GM12891 (cell line): ENCODE measurements at regions not wholly inside any gene's neighbourhood (a gene's known extent, or its start where the extent isn't known, plus 50 kb on each side); places are given as distances from the start of the nearest gene placed in this dataset.
"Not testable (repeated sequence)": the region's sequence is repeated elsewhere in the genome, so short reads cannot be mapped to it uniquely, and the experiment has no call there.

Experiments used
- DNase-seq: peaks from one replicate; pipeline ENCODE4 v3.0.0; 2011; ENCODE audit warnings: low spot score; ENCODE audit not compliant: insufficient read length
- FAIRE-seq: peaks from 2 replicates; lab custom pipeline; 2011; peaks lifted over from hg19 to GRCh38; lab: Jason Lieb, UNC
- PAX5 ChIP-seq: IDR thresholded peaks from 2 replicates; pipeline ENCODE4 v1.6.1; 2011; ENCODE audit warnings: low read length, moderate library complexity, mild to moderate bottlenecking; ENCODE audit not compliant: insufficient read depth, severe bottlenecking
- POLR2A ChIP-seq: IDR thresholded peaks from 2 replicates; pipeline ENCODE4 v1.6.1; 2011; ENCODE audit warnings: low read depth, low read length, control low read depth
- POLR2AphosphoS5 ChIP-seq: IDR thresholded peaks from 2 replicates; pipeline ENCODE4 v1.6.1; 2011; ENCODE audit warnings: low read depth, low read length, control low read depth
- POU2F2 ChIP-seq: IDR thresholded peaks from 2 replicates; pipeline ENCODE4 v1.6.1; 2011; ENCODE audit warnings: low read depth, mild to moderate bottlenecking, control low read depth, low read length, moderate library complexity
- SPI1 ChIP-seq: IDR thresholded peaks from 2 replicates; pipeline ENCODE4 v1.6.1; 2011; ENCODE audit warnings: low read depth, low read length, control low read depth
- TAF1 ChIP-seq: IDR thresholded peaks from 2 replicates; pipeline ENCODE4 v1.6.1; 2011; ENCODE audit warnings: low read depth, low read length, control low read depth

- TF ChIP-seq TAF1 (no peak), POLR2A (no peak), SPI1 (no peak), POLR2AphosphoS5 (no peak), PAX5 (no peak), POU2F2 (no peak)
- no peak for DNase-seq
- no peak for FAIRE-seq
Observed at GRCh38 chr18:52219102-52219501, 120.9 kb upstream of the DCC start.

GRCh38 chr18:52220062-52220591 is 119.9 kb upstream of the DCC start:
- no peak for TF ChIP-seq TAF1
- peak; percentile 12; the same call in 1 of the 2 replicates for TF ChIP-seq SPI1
- TF ChIP-seq POLR2A: no peak
- no peak for DNase-seq
- no peak for FAIRE-seq

GRCh38 chr18:52222211-52222610 is 117.8 kb upstream of the DCC start:
- TF ChIP-seq TAF1: no peak
- no peak for TF ChIP-seq PAX5
- DNase-seq: no peak
- FAIRE-seq: no peak

GRCh38 chr18:52227536-52227935 is 112.5 kb upstream of the DCC start:
- FAIRE-seq (no peak), DNase-seq (no peak)
- no peak for TF ChIP-seq POLR2A
- no peak for TF ChIP-seq TAF1
- no peak for TF ChIP-seq POU2F2
- no peak for TF ChIP-seq PAX5
- no peak for TF ChIP-seq SPI1
- TF ChIP-seq POLR2AphosphoS5: no peak

GRCh38 chr18:52228166-52228565 is 111.8 kb upstream of the DCC start:
- TF ChIP-seq PAX5: no peak
- DNase-seq (no peak), FAIRE-seq (no peak)

GRCh38 chr18:52236131-52236530 is 103.9 kb upstream of the DCC start:
- no peak for TF ChIP-seq POLR2A
- TF ChIP-seq PAX5: no peak
- TF ChIP-seq POU2F2: no peak
- no peak for TF ChIP-seq SPI1
- no peak for TF ChIP-seq POLR2AphosphoS5
- no peak for TF ChIP-seq TAF1
- DNase-seq: no peak
- no peak for FAIRE-seq

GRCh38 chr18:52237551-52237950 is 102.4 kb upstream of the DCC start:
- no peak for TF ChIP-seq POLR2AphosphoS5
- no peak for TF ChIP-seq SPI1
- TF ChIP-seq POU2F2: no peak
- no peak for TF ChIP-seq POLR2A
- no peak for TF ChIP-seq TAF1
- TF ChIP-seq PAX5: no peak
- no peak for FAIRE-seq
- no peak for DNase-seq

- TF ChIP-seq POLR2AphosphoS5 (no peak), PAX5 (no peak), POLR2A (no peak), SPI1 (no peak), TAF1 (no peak), POU2F2 (no peak)
- DNase-seq: no peak
- no peak for FAIRE-seq
Observed at GRCh38 chr18:52242711-52243110, 97.3 kb upstream of the DCC start.

GRCh38 chr18:52244658-52245057 is 95.3 kb upstream of the DCC start:
- no peak for TF ChIP-seq TAF1
- TF ChIP-seq PAX5: no peak
- no peak for TF ChIP-seq POLR2AphosphoS5
- TF ChIP-seq POLR2A: no peak
- no peak for DNase-seq
- FAIRE-seq: no peak

- DNase-seq: no peak
- TF ChIP-seq PAX5: no peak
- no peak for TF ChIP-seq TAF1
- TF ChIP-seq POLR2A: no peak
- no peak for TF ChIP-seq POLR2AphosphoS5
- no peak for TF ChIP-seq SPI1
- no peak for TF ChIP-seq POU2F2
- FAIRE-seq: no peak
Observed at GRCh38 chr18:52254367-52254766, 85.6 kb upstream of the DCC start.

- DNase-seq, FAIRE-seq: not testable (repeated sequence)
Observed at GRCh38 chr18:52257417-52257816, 82.6 kb upstream of the DCC start.
